Ishikawa (cell line): ENCODE measurements at regions not wholly inside any gene's neighbourhood (a gene's known extent, or its start where the extent isn't known, plus 50 kb on each side); places are given as distances from the start of the nearest gene placed in this dataset.

ENCODE experiments used
- EGR1 ChIP-seq: IDR thresholded peaks from 2 replicates; pipeline ENCODE4 v1.6.1; 2012
- EP300 ChIP-seq: IDR thresholded peaks from 2 replicates; pipeline ENCODE4 v1.6.1; 2012; ENCODE audit warnings: borderline replicate concordance
- FOXM1 ChIP-seq: IDR thresholded peaks from 2 replicates; pipeline ENCODE4 v1.6.1; 2012; ENCODE audit warnings: low read depth, borderline replicate concordance
- RAD21 ChIP-seq: IDR thresholded peaks from 2 replicates; pipeline ENCODE4 v1.6.1; 2012; ENCODE audit warnings: low read depth
- TAF1 ChIP-seq: IDR thresholded peaks from 2 replicates; pipeline ENCODE4 v1.6.1; 2012; ENCODE audit warnings: low read depth, mild to moderate bottlenecking
- TEAD4 ChIP-seq: IDR thresholded peaks from 2 replicates; pipeline ENCODE4 v1.6.1; 2012

GRCh38 chr21:43361493-43362296, 65.2 kb downstream of the SIK1 start:
- no peak for TF ChIP-seq FOXM1
- no peak for TF ChIP-seq EP300
- TF ChIP-seq TAF1 = no peak
- TF ChIP-seq RAD21 = no peak
- TF ChIP-seq TEAD4 = no peak
- no peak for TF ChIP-seq EGR1
